MM.1S (cell line): ENCODE measurements at regions not wholly inside any gene's neighbourhood (a gene's known extent, or its start where the extent isn't known, plus 50 kb on each side); places are given as distances from the start of the nearest gene placed in this dataset.

Source experiments
- EZH2 ChIP-seq: fragments of 300-600 bp; sonication (generic); optimal IDR thresholded peaks from 2 replicates; pipeline ENCODE3; 2017; ENCODE audit warnings: low read depth, mild to moderate bottlenecking, antibody characterized with exemption, low read length, mixed read lengths
- EZH2phosphoT487 ChIP-seq: fragments of 300-600 bp; sonication (generic); IDR thresholded peaks from 2 replicates; pipeline ENCODE4 v1.6.1; 2018; ENCODE audit warnings: antibody characterized with exemption, low read length
- TF ChIP-seq, protein P1 (sequence below): fragments of 300-600 bp; sonication (generic); IDR thresholded peaks from 2 replicates; pipeline ENCODE4 v1.5.1; 2016; ENCODE audit warnings: antibody characterized with exemption, low read length, mixed read lengths

DNA sequence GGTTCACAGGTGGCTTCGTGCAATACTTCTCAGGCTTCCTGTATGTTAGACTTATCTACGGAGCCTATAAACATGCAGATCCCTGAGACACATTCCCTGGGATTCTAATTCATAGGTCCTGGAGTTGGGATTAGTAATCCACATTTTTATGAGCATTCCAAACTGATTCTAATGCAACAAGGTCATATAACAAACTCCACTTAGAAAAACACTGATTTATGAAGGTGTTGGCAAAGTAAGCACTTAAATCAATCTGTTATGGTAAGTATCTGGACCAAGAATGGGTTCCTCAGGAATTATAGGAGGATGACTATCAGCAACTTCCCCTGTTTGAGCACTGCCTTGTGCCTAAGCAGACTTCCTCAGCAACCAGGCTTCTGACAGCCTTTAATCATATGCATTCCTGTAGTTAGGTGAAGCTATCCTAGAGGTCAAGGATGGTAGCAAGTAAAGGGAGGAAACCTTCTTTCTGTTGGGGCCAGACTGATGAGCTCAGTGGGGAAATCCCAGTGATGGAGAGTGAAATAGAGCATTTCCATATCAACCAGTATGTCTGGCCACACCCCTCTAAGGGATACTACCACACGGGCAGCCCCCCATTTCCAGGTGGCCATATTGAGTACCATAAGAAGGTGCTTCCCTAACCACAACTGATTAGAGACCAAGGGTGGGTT, 89.6 kb downstream of the RASSF10 start:
- TF ChIP-seq, protein P1, sequence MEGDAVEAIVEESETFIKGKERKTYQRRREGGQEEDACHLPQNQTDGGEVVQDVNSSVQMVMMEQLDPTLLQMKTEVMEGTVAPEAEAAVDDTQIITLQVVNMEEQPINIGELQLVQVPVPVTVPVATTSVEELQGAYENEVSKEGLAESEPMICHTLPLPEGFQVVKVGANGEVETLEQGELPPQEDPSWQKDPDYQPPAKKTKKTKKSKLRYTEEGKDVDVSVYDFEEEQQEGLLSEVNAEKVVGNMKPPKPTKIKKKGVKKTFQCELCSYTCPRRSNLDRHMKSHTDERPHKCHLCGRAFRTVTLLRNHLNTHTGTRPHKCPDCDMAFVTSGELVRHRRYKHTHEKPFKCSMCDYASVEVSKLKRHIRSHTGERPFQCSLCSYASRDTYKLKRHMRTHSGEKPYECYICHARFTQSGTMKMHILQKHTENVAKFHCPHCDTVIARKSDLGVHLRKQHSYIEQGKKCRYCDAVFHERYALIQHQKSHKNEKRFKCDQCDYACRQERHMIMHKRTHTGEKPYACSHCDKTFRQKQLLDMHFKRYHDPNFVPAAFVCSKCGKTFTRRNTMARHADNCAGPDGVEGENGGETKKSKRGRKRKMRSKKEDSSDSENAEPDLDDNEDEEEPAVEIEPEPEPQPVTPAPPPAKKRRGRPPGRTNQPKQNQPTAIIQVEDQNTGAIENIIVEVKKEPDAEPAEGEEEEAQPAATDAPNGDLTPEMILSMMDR, result no peak
- TF ChIP-seq EZH2 (no peak), EZH2phosphoT487 (no peak)
